Fibroblast of lung (primary cell): ENCODE measurements at regions not wholly inside any gene's neighbourhood (a gene's known extent, or its start where the extent isn't known, plus 50 kb on each side); places are given as distances from the start of the nearest gene placed in this dataset.

Source experiments
- DNase-seq, 2 donors: peaks; one replicate each; pipeline versions ENCODE4 v3.0.0 to v3.0.0-alpha.2; 2010; ENCODE audit warnings: low read depth in 2 of 2
- H2AFZ ChIP-seq: 2 replicates; pipeline ENCODE4 v1.5.1; 2012; ENCODE audit warnings: low read length, control low read depth, inconsistent platforms
- H3K27ac ChIP-seq: 2 replicates; pipeline ENCODE4 v1.5.1; 2011; ENCODE audit warnings: low read length, control low read depth; ENCODE audit not compliant: insufficient read depth
- H3K27me3 ChIP-seq: 2 replicates; pipeline ENCODE4 v1.5.1; 2011; ENCODE audit warnings: mild to moderate bottlenecking, low read length; ENCODE audit not compliant: control insufficient read depth, insufficient read depth
- H3K36me3 ChIP-seq: 2 replicates; pipeline ENCODE4 v1.5.1; 2011; ENCODE audit warnings: low read length; ENCODE audit not compliant: control insufficient read depth, insufficient read depth
- H3K4me1 ChIP-seq: 2 replicates; pipeline ENCODE4 v1.5.1; 2011; ENCODE audit warnings: low read length; ENCODE audit not compliant: control insufficient read depth, insufficient read depth; ENCODE audit errors: extremely low read depth
- H3K4me2 ChIP-seq: 2 replicates; pipeline ENCODE4 v1.5.1; 2011; ENCODE audit warnings: low read length, control low read depth; ENCODE audit not compliant: insufficient read depth; ENCODE audit errors: extremely low read depth
- H3K4me3 ChIP-seq, 4 experiments: fragments of 200-600 bp in 1 of 4; sonication (generic) in 1 of 4; replicated peaks in 1 of 4; 2 replicates each; pipeline ENCODE4 v1.5.1; 2011 to 2016; ENCODE audit warnings: low read length in 4 of 4, low read depth in 3 of 4, mild to moderate bottlenecking in 3 of 4, control low read depth in 2 of 4, inconsistent platforms in 1 of 4, mixed read lengths in 1 of 4; ENCODE audit not compliant: insufficient read depth in 1 of 4; ENCODE audit errors: control extremely low read depth in 1 of 4
- H3K79me2 ChIP-seq: 2 replicates; pipeline ENCODE4 v1.5.1; 2012; ENCODE audit warnings: mild to moderate bottlenecking, low read length, inconsistent platforms; ENCODE audit not compliant: control insufficient read depth, insufficient read depth
- H3K9ac ChIP-seq: 2 replicates; pipeline ENCODE4 v1.5.1; 2011; ENCODE audit warnings: mild to moderate bottlenecking, low read length, control low read depth; ENCODE audit not compliant: insufficient read depth
- H3K9me3 ChIP-seq: 2 replicates; pipeline ENCODE4 v1.5.1; 2012; ENCODE audit warnings: low read depth, low read length; ENCODE audit not compliant: control insufficient read depth, insufficient read depth
- H4K20me1 ChIP-seq: 2 replicates; pipeline ENCODE4 v1.5.1; 2011; ENCODE audit warnings: low read length; ENCODE audit not compliant: control insufficient read depth, insufficient read depth; ENCODE audit errors: extremely low read depth
- EZH2 ChIP-seq: IDR thresholded peaks from 2 replicates; pipeline ENCODE4 v1.5.1; 2012; ENCODE audit warnings: low read length, control low read depth, mild to moderate bottlenecking; ENCODE audit errors: missing control alignments
- TF ChIP-seq, protein P1 (sequence below), 2 donors: IDR thresholded peaks in 1 of 2; conservative IDR thresholded peaks in 1 of 2; 1 replicate in 1 of 2; 2 replicates in 1 of 2; pipeline ENCODE4 v1.5.1; 2011 to 2012; ENCODE audit warnings: low read length in 2 of 2, control low read depth in 1 of 2, inconsistent platforms in 1 of 2, low read depth in 1 of 2, mild to moderate bottlenecking in 1 of 2

DNA sequence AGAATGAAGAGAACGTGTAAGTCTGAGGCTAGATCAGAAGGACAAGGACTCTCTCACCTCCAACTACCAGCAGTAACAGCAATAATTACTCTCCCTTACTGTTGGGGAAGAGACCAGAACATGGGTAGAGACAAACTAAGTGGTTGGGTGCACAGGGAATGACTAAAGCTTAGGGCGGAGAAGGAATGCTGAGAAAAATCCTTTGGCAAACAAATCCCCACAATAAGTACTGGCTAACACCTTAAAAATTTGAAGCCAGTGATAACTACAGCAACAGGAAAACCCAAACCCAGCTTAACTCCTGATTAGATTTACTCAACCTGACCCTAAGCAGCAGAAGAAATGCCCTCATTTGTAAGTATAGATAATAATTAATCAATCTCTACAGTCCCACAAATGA, 759.0 kb downstream of the AACS start:
- H3K27me3 ChIP-seq, result no peaks in the 10 kb centered on the region
- H3K4me2 ChIP-seq, result no peak overlapping the region
- H3K4me3 ChIP-seq, result no peak overlapping the region
- no peaks in the 10 kb centered on the region for H3K4me1 ChIP-seq
- DNase-seq, result peak in 1 of 2 donors; percentile 68
- H4K20me1 ChIP-seq, result no peaks in the 10 kb centered on the region
- H3K79me2 ChIP-seq, result no peaks in the 10 kb centered on the region
- H2AFZ ChIP-seq, result no peak overlapping the region
- H3K9me3 ChIP-seq, result no peaks in the 10 kb centered on the region
- no peak overlapping the region for H3K27ac ChIP-seq
- H3K36me3 ChIP-seq, result no peaks in the 10 kb centered on the region
- TF ChIP-seq EZH2, result no peak
- TF ChIP-seq, protein P1, sequence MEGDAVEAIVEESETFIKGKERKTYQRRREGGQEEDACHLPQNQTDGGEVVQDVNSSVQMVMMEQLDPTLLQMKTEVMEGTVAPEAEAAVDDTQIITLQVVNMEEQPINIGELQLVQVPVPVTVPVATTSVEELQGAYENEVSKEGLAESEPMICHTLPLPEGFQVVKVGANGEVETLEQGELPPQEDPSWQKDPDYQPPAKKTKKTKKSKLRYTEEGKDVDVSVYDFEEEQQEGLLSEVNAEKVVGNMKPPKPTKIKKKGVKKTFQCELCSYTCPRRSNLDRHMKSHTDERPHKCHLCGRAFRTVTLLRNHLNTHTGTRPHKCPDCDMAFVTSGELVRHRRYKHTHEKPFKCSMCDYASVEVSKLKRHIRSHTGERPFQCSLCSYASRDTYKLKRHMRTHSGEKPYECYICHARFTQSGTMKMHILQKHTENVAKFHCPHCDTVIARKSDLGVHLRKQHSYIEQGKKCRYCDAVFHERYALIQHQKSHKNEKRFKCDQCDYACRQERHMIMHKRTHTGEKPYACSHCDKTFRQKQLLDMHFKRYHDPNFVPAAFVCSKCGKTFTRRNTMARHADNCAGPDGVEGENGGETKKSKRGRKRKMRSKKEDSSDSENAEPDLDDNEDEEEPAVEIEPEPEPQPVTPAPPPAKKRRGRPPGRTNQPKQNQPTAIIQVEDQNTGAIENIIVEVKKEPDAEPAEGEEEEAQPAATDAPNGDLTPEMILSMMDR (conservative IDR thresholded peaks at IDR 0.05 in 1 of 2, IDR thresholded peaks at IDR 0.05 in 1 of 2; ENCODE audit: low read depth in 1 of 2, low read length in 2 of 2), result no peak
- no peak overlapping the region for H3K9ac ChIP-seq

DNA sequence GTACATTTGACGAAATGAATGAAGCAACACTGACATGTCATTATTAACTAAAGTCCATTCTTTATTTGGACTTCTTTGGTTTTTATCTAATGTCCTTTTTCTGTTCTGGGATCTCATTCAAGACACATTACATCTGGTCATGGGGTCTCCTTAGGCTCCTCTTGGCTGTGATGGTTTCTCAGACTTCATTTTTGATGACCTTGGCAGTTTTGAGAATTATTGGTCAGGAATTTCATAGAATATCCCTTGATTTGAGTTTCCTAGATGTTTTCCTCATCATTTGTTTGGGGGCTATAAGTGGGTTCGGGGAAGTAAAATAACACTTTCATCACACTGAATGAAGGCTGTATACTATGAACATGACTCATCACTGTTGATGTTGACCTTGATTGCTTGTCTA, 770.6 kb downstream of the AACS start:
- TF ChIP-seq, protein P1 (conservative IDR thresholded peaks at IDR 0.05 in 1 of 2, IDR thresholded peaks at IDR 0.05 in 1 of 2; ENCODE audit: low read depth in 1 of 2, low read length in 2 of 2), result no peak
- TF ChIP-seq EZH2, result no peak
- Histone ChIP-seq H3K4me2 (no peak overlapping the region), H2AFZ (no peak overlapping the region), H3K36me3 (no peaks in the 10 kb centered on the region), H4K20me1 (no peaks in the 10 kb centered on the region), H3K9ac (no peak overlapping the region), H3K79me2 (no peaks in the 10 kb centered on the region), H3K27me3 (no peaks in the 10 kb centered on the region), H3K4me1 (no peaks in the 10 kb centered on the region), H3K4me3 (no peak overlapping the region), H3K27ac (no peak overlapping the region), H3K9me3 (no peaks in the 10 kb centered on the region)
- no peak for DNase-seq

DNA sequence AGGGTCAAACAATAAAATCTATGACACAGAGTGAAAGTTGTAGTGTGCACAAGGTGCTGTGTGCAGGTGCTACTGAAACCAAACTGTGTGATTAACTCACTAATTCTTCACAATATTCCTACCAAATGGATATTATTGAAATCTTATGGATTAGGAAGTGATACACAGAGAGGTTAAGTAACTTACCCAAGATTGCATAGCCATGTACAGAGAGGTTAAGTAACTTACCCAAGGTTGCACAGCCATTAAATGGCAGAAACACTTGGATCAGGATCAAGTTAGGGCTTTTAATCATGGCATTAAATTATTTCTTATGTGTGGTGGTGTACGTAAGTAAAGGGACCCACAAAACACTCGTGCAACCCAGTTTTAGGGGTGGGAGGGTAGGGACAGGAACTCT, 771.4 kb downstream of the AACS start:
- no peak for TF ChIP-seq EZH2
- TF ChIP-seq, protein P1 (conservative IDR thresholded peaks at IDR 0.05 in 1 of 2, IDR thresholded peaks at IDR 0.05 in 1 of 2; ENCODE audit: low read depth in 1 of 2, low read length in 2 of 2), result no peak
- Histone ChIP-seq H3K36me3 (no peaks in the 10 kb centered on the region), H3K27ac (no peak overlapping the region), H2AFZ (no peak overlapping the region), H3K4me1 (no peaks in the 10 kb centered on the region), H3K4me2 (no peak overlapping the region), H3K79me2 (no peaks in the 10 kb centered on the region), H4K20me1 (no peaks in the 10 kb centered on the region), H3K9me3 (no peaks in the 10 kb centered on the region), H3K27me3 (no peaks in the 10 kb centered on the region), H3K9ac (no peak overlapping the region), H3K4me3 (no peak overlapping the region)
- DNase-seq, result no peak
